Activated T-cell treated with anti-CD3 and anti-CD28 coated beads for 1 hour (primary cell): ENCODE measurements at regions not wholly inside any gene's neighbourhood (a gene's known extent, or its start where the extent isn't known, plus 50 kb on each side); places are given as distances from the start of the nearest gene placed in this dataset.
"Not testable (repeated sequence)": the region's sequence is repeated elsewhere in the genome, so short reads cannot be mapped to it uniquely, and the experiment has no call there.

Experiments used
- DNase-seq: peaks from one replicate; pipeline ENCODE4 v3.0.0-alpha.2; 2020; ENCODE audit warnings: low read depth

- no peak for DNase-seq
Observed at GRCh38 chr11:15300341-15300740, 185.6 kb downstream of the INSC start.

GRCh38 chr11:15307619-15308024, 192.9 kb downstream of the INSC start:
- DNase-seq, result no peak

GRCh38 chr11:15308840-15309239, 194.1 kb downstream of the INSC start:
- DNase-seq, result no peak

- no peak for DNase-seq
Observed at GRCh38 chr11:15309296-15309695, 194.6 kb downstream of the INSC start.

- no peak for DNase-seq
Observed at GRCh38 chr11:15313862-15314261, 199.1 kb downstream of the INSC start.

GRCh38 chr11:15318814-15319213, 204.1 kb downstream of the INSC start:
- DNase-seq, result no peak

- DNase-seq, result no peak
Observed at GRCh38 chr11:15326520-15326919, 211.8 kb downstream of the INSC start.

GRCh38 chr11:15327786-15328231, 213.1 kb downstream of the INSC start:
- DNase-seq, result no peak

GRCh38 chr11:15333407-15333806, 218.7 kb downstream of the INSC start:
- no peak for DNase-seq

- DNase-seq, result no peak
Observed at GRCh38 chr11:15334766-15335165, 220.0 kb downstream of the INSC start.

- no peak for DNase-seq
Observed at GRCh38 chr11:15336021-15336420, 221.3 kb downstream of the INSC start.

- no peak for DNase-seq
Observed at GRCh38 chr11:15339302-15339701, 224.6 kb downstream of the INSC start.

- no peak for DNase-seq
Observed at GRCh38 chr11:15341587-15341986, 226.9 kb downstream of the INSC start.

GRCh38 chr11:15342163-15342562, 227.4 kb downstream of the INSC start:
- no peak for DNase-seq

- no peak for DNase-seq
Observed at GRCh38 chr11:15346907-15347306, 232.2 kb downstream of the INSC start.

- DNase-seq, result no peak
Observed at GRCh38 chr11:15347969-15348734, 233.4 kb downstream of the INSC start.

- DNase-seq, result no peak
Observed at GRCh38 chr11:15349413-15349812, 234.7 kb downstream of the INSC start.

GRCh38 chr11:15361316-15361715, 246.6 kb downstream of the INSC start:
- DNase-seq, result no peak

GRCh38 chr11:15365286-15365685, 250.6 kb downstream of the INSC start:
- not testable (repeated sequence) for DNase-seq

GRCh38 chr11:15367695-15368094, 253.0 kb downstream of the INSC start:
- no peak for DNase-seq

GRCh38 chr11:15370495-15371147, 255.9 kb downstream of the INSC start:
- DNase-seq, result no peak

- no peak for DNase-seq
Observed at GRCh38 chr11:15371533-15371932, 256.8 kb downstream of the INSC start.

- DNase-seq, result no peak
Observed at GRCh38 chr11:15374418-15374817, 259.7 kb downstream of the INSC start.

- DNase-seq, result no peak
Observed at GRCh38 chr11:15378941-15379340, 264.2 kb downstream of the INSC start.
